ENCODE measurements at regions not wholly inside any gene's neighbourhood (a gene's known extent, or its start where the extent isn't known, plus 50 kb on each side); places are given as distances from the start of the nearest gene placed in this dataset.

- DNase-seq: no peak
Measured at GRCh38 chr3:72590732-72591221, 257.5 kb downstream of the SHQ1 start.

DNA sequence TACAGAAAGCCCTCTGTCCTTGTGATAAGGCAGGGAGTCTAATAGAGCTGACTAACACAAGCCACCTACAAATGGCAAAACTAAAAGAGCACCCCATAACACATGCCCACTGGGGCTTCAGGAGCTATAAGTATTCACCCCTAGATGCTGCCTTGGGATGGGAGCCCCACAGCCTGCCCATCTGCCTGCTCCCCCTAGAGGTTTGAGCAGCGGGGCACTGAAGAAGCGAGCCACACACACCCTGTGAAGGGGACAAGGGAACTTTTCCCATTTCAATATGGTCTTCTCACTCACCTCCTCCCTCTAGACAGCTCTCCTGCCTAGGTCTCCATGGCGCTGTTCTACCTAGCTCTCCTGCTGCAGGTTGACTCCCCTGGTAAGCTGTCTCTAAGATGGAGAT lies 261.0 kb downstream of the SHQ1 start:
- DNase-seq: no peak

GRCh38 chr3:72586694-72587093 lies 261.6 kb downstream of the SHQ1 start:
- DNase-seq: no peak

GRCh38 chr3:72585966-72586365 lies 262.3 kb downstream of the SHQ1 start:
- DNase-seq: no peak

DNA sequence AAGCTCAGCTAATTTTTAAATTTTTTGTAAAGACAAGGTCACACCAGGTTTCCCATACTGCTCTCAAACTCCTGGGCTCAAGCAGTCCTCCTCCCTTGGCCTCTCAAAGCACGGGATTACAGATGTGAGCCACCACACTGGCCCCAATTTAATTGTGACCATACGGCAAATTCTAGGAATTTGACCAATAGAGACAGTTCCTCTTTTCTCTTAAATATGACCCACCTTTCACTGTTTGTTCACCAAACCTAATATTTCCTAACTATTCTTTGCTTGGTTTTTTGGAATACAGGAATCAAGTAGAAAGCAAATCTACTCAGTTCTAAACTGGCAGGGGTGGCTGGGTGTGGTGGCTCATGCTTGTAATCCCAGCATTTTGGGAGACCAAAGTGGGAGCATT lies 264.0 kb downstream of the SHQ1 start:
- DNase-seq: no peak

DNA sequence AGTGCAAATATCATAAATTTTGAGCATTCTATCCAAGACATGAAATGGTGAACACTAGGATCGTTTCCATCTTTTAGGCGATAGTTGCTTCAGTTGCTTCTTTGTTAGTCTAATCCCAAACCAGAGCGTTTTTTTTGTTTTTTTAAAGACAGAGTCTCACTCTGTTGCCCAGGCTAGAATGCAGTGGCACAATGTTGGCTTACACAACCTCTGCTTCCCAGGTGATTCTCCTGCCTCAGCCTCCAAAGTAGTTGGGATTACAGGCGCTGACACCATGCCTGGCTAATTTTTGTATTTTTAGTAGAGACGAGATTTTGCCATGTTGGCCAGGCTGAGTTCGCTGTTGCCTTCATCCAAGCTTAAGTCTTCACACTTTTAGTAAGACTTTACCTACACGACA lies 265.3 kb downstream of the SHQ1 start:
- no peak for DNase-seq

GRCh38 chr3:72582211-72582878 lies 265.9 kb downstream of the SHQ1 start:
- no peak for DNase-seq

- DNase-seq: no peak
Measured at GRCh38 chr3:72580900-72581299, 267.3 kb downstream of the SHQ1 start.

DNA sequence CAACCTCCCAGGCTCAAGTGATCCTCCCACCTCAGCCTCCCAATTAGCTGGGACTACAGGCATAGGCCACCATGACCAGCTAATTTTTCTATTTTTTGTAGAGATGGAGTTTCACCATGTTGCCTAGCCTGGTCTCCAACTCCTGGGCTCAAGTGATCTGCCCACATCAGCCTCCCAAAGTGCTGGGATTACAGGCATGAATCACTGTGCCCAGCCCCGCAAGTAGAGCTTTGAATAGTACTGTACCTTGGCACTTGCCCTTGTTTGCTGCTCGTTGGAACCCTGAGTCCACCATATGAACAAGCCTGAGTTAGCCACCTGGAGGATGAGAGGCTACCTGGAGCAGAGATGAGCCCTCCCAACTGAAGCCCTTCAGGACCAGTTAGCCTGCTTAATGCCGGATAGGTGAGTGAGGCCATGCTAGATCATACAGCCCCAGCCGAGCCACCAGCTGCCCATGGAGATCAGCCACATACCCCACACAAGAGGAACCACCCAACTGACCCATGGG lies 267.9 kb downstream of the SHQ1 start:
- DNase-seq: no peak

- DNase-seq: no peak
Measured at GRCh38 chr3:72579581-72580245, 268.5 kb downstream of the SHQ1 start.

GRCh38 chr3:72579191-72579580 lies 269.1 kb downstream of the SHQ1 start:
- DNase-seq: no peak

DNA sequence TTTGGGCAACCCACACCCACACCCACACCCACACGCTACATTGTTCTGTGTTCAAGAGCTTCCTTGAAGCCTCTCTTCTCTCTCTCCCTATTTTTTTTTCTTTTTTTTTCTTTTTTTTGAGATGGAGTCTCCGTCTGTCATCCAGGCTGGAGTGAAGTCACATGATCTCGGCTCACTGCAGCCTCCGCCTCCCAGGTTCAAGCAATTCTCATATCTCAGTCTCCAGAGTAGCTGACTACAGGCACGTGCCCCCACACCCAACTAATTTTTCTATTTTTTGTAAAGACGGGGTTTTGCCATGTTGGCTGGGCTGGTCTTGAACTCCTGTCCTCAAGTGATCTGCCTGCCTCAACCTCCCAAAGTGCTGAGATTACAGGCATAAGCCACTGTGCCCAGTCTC lies 271.1 kb downstream of the SHQ1 start:
- no peak for DNase-seq

GRCh38 chr3:72576563-72576962 lies 271.7 kb downstream of the SHQ1 start:
- DNase-seq: no peak

DNA sequence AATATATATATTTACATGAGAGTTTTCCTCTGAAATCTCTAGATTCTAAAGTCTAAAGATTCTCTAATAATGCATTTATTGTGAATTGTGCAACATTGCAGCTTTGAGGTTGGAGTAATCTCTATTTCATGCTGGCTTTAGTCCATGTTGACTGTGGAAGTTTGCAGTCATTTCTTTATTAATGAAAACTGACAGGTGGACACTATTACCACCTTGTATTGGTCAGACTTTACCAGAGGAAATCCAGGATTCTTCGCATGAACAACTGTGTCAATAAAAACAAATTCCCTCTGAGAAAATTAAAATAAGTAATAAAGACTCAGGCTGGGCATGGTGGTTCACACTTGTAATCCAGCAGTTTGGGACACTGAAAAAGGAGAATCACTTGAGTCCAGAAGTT lies 274.1 kb downstream of the SHQ1 start:
- no peak for DNase-seq

GRCh38 chr3:72573051-72573450 lies 275.2 kb downstream of the SHQ1 start:
- DNase-seq: no peak

- DNase-seq: no peak
Measured at GRCh38 chr3:72572489-72573007, 275.7 kb downstream of the SHQ1 start.

DNA sequence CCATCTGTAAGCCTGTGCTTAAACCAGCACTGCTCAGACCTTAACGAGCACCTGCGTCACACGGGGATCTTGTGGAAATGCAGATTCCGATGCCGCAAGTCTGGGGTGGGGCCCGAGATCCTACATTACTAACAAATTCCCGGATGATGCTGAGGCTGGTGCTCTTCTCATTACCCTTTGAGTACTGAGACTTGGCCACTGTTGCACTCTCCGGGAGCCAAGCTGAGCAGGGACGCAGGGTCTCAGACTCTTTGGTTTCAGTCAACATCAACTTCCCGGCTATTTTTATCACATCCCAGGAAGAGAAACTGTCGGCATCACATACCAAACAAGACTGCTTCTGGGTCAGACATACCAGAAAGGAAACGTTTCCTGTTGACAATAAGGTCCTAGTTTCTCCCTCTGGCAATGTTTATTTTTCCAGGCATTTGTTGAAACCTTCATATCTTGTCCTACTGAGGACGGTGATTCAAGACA lies 276.6 kb downstream of the SHQ1 start:
- no peak for DNase-seq

- DNase-seq: no peak
Measured at GRCh38 chr3:72571052-72571451, 277.2 kb downstream of the SHQ1 start.

GRCh38 chr3:72569754-72570440 lies 278.3 kb downstream of the SHQ1 start:
- DNase-seq: no peak

GRCh38 chr3:72568083-72568482 lies 280.2 kb downstream of the SHQ1 start:
- no peak for DNase-seq

- DNase-seq: no peak
Measured at GRCh38 chr3:72567474-72567873, 280.8 kb downstream of the SHQ1 start.

DNA sequence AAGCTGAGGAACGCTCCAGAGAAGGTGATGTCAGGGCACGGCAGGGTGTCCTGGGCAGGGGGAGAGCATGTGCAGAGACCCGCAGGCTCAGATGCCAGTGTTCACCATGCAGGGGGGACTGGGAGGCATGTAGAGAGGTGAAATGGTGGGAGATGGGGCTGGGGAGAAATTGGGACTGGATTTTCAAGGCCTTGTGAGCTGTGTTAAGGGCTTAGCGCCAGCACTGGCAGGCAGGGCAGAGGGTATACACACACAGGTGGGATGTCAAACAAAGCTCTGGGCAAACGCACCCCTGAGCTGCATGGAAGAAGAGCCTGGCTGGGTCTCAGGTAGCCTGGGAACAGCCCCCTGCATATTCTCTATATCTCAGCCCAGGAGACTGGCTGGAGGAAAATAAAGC lies 282.7 kb downstream of the SHQ1 start:
- DNase-seq: no peak

- DNase-seq: no peak
Measured at GRCh38 chr3:72563690-72564370, 284.4 kb downstream of the SHQ1 start.
